ENCODE measurements at regions not wholly inside any gene's neighbourhood (a gene's known extent, or its start where the extent isn't known, plus 50 kb on each side); places are given as distances from the start of the nearest gene placed in this dataset.

- H3K27ac ChIP-seq (ENCODE audit: low read depth, low read length): no peak overlapping the region
- TF ChIP-seq CTCF (IDR thresholded peaks at IDR 0.05; ENCODE audit: low read depth, low read length, poor library complexity, severe bottlenecking) (no peak), EZH2phosphoT487 (IDR thresholded peaks at IDR 0.05; ENCODE audit: borderline replicate concordance, low read length) (no peak)
- H3F3A ChIP-seq (ENCODE audit: control insufficient read depth, insufficient read depth): no peaks in the 10 kb centered on the region
- H3K36me3 ChIP-seq (ENCODE audit: control insufficient read depth, low read length): no peaks in the 10 kb centered on the region
- no peak overlapping the region for H3K4me3 ChIP-seq (ENCODE audit: low read length)
- H3K9me3 ChIP-seq (ENCODE audit: control insufficient read depth, insufficient read depth, low read length): no peaks in the 10 kb centered on the region
- H3K4me2 ChIP-seq (ENCODE audit: low read length): no peak overlapping the region
- no peaks in the 10 kb centered on the region for H3K4me1 ChIP-seq (ENCODE audit: control insufficient read depth, low read length)
- H4K20me1 ChIP-seq (ENCODE audit: control insufficient read depth, insufficient read depth, low read depth, low read length): no peaks in the 10 kb centered on the region
- no peaks in the 10 kb centered on the region for H3K27me3 ChIP-seq (ENCODE audit: control insufficient read depth, low read length)
- no peaks in the 10 kb centered on the region for H3K9me2 ChIP-seq (replicated peaks; ENCODE audit: control insufficient read depth, low read length)
- no peaks in the 10 kb centered on the region for H3K79me2 ChIP-seq (ENCODE audit: control insufficient read depth, low read length)
Observed at GRCh38 chr18:51603551-51603950, 406.1 kb upstream of the MEX3C start.

- Histone ChIP-seq H3K4me3 (ENCODE audit: low read length) (no peak overlapping the region), H3K4me2 (ENCODE audit: low read length) (no peak overlapping the region)
- TF ChIP-seq CTCF (IDR thresholded peaks at IDR 0.05; ENCODE audit: low read depth, low read length, poor library complexity, severe bottlenecking): no peak
- TF ChIP-seq EZH2phosphoT487 (IDR thresholded peaks at IDR 0.05; ENCODE audit: borderline replicate concordance, low read length): no peak
Observed at GRCh38 chr18:51610481-51610880, 413.0 kb upstream of the MEX3C start.

GRCh38 chr18:51611326-51611725, 413.8 kb upstream of the MEX3C start:
- Histone ChIP-seq H3K4me2 (ENCODE audit: low read length) (no peak overlapping the region), H3K27ac (ENCODE audit: low read depth, low read length) (no peak overlapping the region), H3K9me2 (replicated peaks; ENCODE audit: control insufficient read depth, low read length) (no peaks in the 10 kb centered on the region), H3K36me3 (ENCODE audit: control insufficient read depth, low read length) (no peaks in the 10 kb centered on the region), H3K9me3 (ENCODE audit: control insufficient read depth, insufficient read depth, low read length) (no peaks in the 10 kb centered on the region), H3F3A (ENCODE audit: control insufficient read depth, insufficient read depth) (no peaks in the 10 kb centered on the region), H3K27me3 (ENCODE audit: control insufficient read depth, low read length) (no peaks in the 10 kb centered on the region), H3K4me1 (ENCODE audit: control insufficient read depth, low read length) (no peaks in the 10 kb centered on the region), H3K79me2 (ENCODE audit: control insufficient read depth, low read length) (no peaks in the 10 kb centered on the region), H4K20me1 (ENCODE audit: control insufficient read depth, insufficient read depth, low read depth, low read length) (no peaks in the 10 kb centered on the region), H3K4me3 (ENCODE audit: low read length) (no peak overlapping the region)
- TF ChIP-seq CTCF (IDR thresholded peaks at IDR 0.05; ENCODE audit: low read depth, low read length, poor library complexity, severe bottlenecking) (no peak), EZH2phosphoT487 (IDR thresholded peaks at IDR 0.05; ENCODE audit: borderline replicate concordance, low read length) (no peak)

More at GRCh38 chr18:51610481-51610880, 413.0 kb upstream of the MEX3C start:
- H3K9me3 ChIP-seq (ENCODE audit: control insufficient read depth, insufficient read depth, low read length): no peaks in the 10 kb centered on the region
- H3K79me2 ChIP-seq (ENCODE audit: control insufficient read depth, low read length): no peaks in the 10 kb centered on the region
- no peaks in the 10 kb centered on the region for H3K27me3 ChIP-seq (ENCODE audit: control insufficient read depth, low read length)
- H4K20me1 ChIP-seq (ENCODE audit: control insufficient read depth, insufficient read depth, low read depth, low read length): no peaks in the 10 kb centered on the region
- no peak overlapping the region for H3K27ac ChIP-seq (ENCODE audit: low read depth, low read length)
- H3K4me1 ChIP-seq (ENCODE audit: control insufficient read depth, low read length): no peaks in the 10 kb centered on the region
- no peaks in the 10 kb centered on the region for H3K9me2 ChIP-seq (replicated peaks; ENCODE audit: control insufficient read depth, low read length)
- H3K36me3 ChIP-seq (ENCODE audit: control insufficient read depth, low read length): no peaks in the 10 kb centered on the region
- no peaks in the 10 kb centered on the region for H3F3A ChIP-seq (ENCODE audit: control insufficient read depth, insufficient read depth)

- Histone ChIP-seq H3K27ac (ENCODE audit: low read depth, low read length) (no peak overlapping the region), H3K9me2 (replicated peaks; ENCODE audit: control insufficient read depth, low read length) (no peaks in the 10 kb centered on the region), H3K4me3 (ENCODE audit: low read length) (no peak overlapping the region), H3K79me2 (ENCODE audit: control insufficient read depth, low read length) (no peaks in the 10 kb centered on the region), H3K4me1 (ENCODE audit: control insufficient read depth, low read length) (no peaks in the 10 kb centered on the region), H3F3A (ENCODE audit: control insufficient read depth, insufficient read depth) (no peaks in the 10 kb centered on the region), H3K9me3 (ENCODE audit: control insufficient read depth, insufficient read depth, low read length) (no peaks in the 10 kb centered on the region), H3K36me3 (ENCODE audit: control insufficient read depth, low read length) (no peaks in the 10 kb centered on the region), H3K27me3 (ENCODE audit: control insufficient read depth, low read length) (no peaks in the 10 kb centered on the region), H4K20me1 (ENCODE audit: control insufficient read depth, insufficient read depth, low read depth, low read length) (no peaks in the 10 kb centered on the region), H3K4me2 (ENCODE audit: low read length) (no peak overlapping the region)
- no peak for TF ChIP-seq CTCF (IDR thresholded peaks at IDR 0.05; ENCODE audit: low read depth, low read length, poor library complexity, severe bottlenecking)
- no peak for TF ChIP-seq EZH2phosphoT487 (IDR thresholded peaks at IDR 0.05; ENCODE audit: borderline replicate concordance, low read length)
Observed at GRCh38 chr18:51614033-51614432, 416.6 kb upstream of the MEX3C start.

Measured in DOHH2 (cell line).